MCF 10A (cell line): ENCODE measurements at regions not wholly inside any gene's neighbourhood (a gene's known extent, or its start where the extent isn't known, plus 50 kb on each side); places are given as distances from the start of the nearest gene placed in this dataset.

ENCODE experiments used
- BruUV-seq: library from RNA; stranded (reverse); fragments of 400-500 nt; replicated peaks from 2 replicates; lab custom pipeline; 2021; lab: Mats Ljungman, UMichigan
- CTCF ChIA-PET: fragments of 300-600 bp; sonication (Branson Sonifier 250); formaldehyde crosslinking; extraction: SDS; loops from one replicate; lab custom pipeline; 2021; ENCODE audit warnings: antibody characterized with exemption, inconsistent platforms; lab: Yijun Ruan, JAX
- POLR2A ChIA-PET: fragments of 300-600, 350-650 bp; sonication (Branson Sonifier 250); formaldehyde crosslinking; extraction: SDS; loops from one replicate; lab custom pipeline; 2020; ENCODE audit warnings: antibody characterized with exemption, inconsistent platforms; lab: Yijun Ruan, JAX
- DNase-seq: peaks from one replicate; pipeline ENCODE4 v3.0.0-alpha.2; 2018; ENCODE audit not compliant: unreplicated experiment
- H3K27ac Mint-ChIP-seq: one replicate; pipeline ENCODE4 v1.8.0; 2022; ENCODE audit warnings: mild to moderate bottlenecking, low read depth, mixed read lengths; ENCODE audit not compliant: unreplicated experiment
- H3K27me3 Mint-ChIP-seq: one replicate; pipeline ENCODE4 v1.8.0; 2022; ENCODE audit warnings: mixed read lengths; ENCODE audit not compliant: insufficient read depth, unreplicated experiment
- H3K36me3 Mint-ChIP-seq: one replicate; pipeline ENCODE4 v1.8.0; 2022; ENCODE audit warnings: mild to moderate bottlenecking, moderate library complexity, mixed read lengths; ENCODE audit not compliant: insufficient read depth, unreplicated experiment
- H3K4me1 Mint-ChIP-seq: one replicate; pipeline ENCODE4 v1.8.0; 2022; ENCODE audit warnings: mixed read lengths; ENCODE audit not compliant: insufficient read depth, unreplicated experiment
- H3K4me3 Mint-ChIP-seq: one replicate; pipeline ENCODE4 v1.8.0; 2022; ENCODE audit warnings: mild to moderate bottlenecking, moderate library complexity, mixed read lengths; ENCODE audit not compliant: unreplicated experiment
- H3K9me3 Mint-ChIP-seq: one replicate; pipeline ENCODE4 v1.8.0; 2022; ENCODE audit warnings: mixed read lengths; ENCODE audit not compliant: unreplicated experiment
- CTCF ChIP-seq: fragments of 200-600 bp; IDR thresholded peaks from one replicate; pipeline ENCODE4 v1.8.0; 2022; ENCODE audit warnings: antibody characterized with exemption, mild to moderate bottlenecking; ENCODE audit not compliant: unreplicated experiment
- intact Hi-C: fragments of 100-400 bp; cut with micrococcal nuclease; formaldehyde crosslinking; loops from 2 replicates; pipeline ENCODE4 v1.14.1; 2022

- no peaks in the 10 kb centered on the region for H3K36me3 Mint-ChIP-seq
- ChIA-PET CTCF (interaction anchor here (0.6 kb wide), 1 partner anchor 81 kb away, joined by 3 read pairs; no protein-coding TSS in a partner anchor), POLR2A (no interaction called here)
- H3K9me3 Mint-ChIP-seq, result peaks cover 10% of the 10 kb centered on the region
- no peak for TF ChIP-seq CTCF
- H3K4me1 Mint-ChIP-seq, result no peaks in the 10 kb centered on the region
- intact Hi-C loops, result no loop called here
- no peak overlapping the region for H3K4me3 Mint-ChIP-seq
- no peak overlapping the region for H3K27ac Mint-ChIP-seq
- no TSS peak for BruUV-seq
- no peaks in the 10 kb centered on the region for H3K27me3 Mint-ChIP-seq
- no peak for DNase-seq
Measured at GRCh38 chr10:31721096-31721495, 207.5 kb downstream of the ARHGAP12 start.

- H3K4me1 Mint-ChIP-seq, result no peaks in the 10 kb centered on the region
- intact Hi-C loops, result no loop called here
- H3K36me3 Mint-ChIP-seq, result no peaks in the 10 kb centered on the region
- DNase-seq, result no peak
- BruUV-seq, result no TSS peak
- POLR2A ChIA-PET, result no interaction called here
- H3K27ac Mint-ChIP-seq, result no peak overlapping the region
- CTCF ChIA-PET, result no interaction called here
- no peak for TF ChIP-seq CTCF
- H3K9me3 Mint-ChIP-seq, result peaks cover 10% of the 10 kb centered on the region
- H3K27me3 Mint-ChIP-seq, result no peaks in the 10 kb centered on the region
- no peak overlapping the region for H3K4me3 Mint-ChIP-seq
Measured at GRCh38 chr10:31720546-31720945, 208.1 kb downstream of the ARHGAP12 start.

GRCh38 chr10:31709476-31709875 is 219.2 kb downstream of the ARHGAP12 start:
- CTCF ChIA-PET, result interaction anchor here (0.6 to 0.9 kb wide), 3 partner anchors 99 to 560 kb away, joined by 3 read pairs; no protein-coding TSS in a partner anchor
- Mint-ChIP-seq H3K4me3 (no peak overlapping the region), H3K27me3 (no peaks in the 10 kb centered on the region), H3K9me3 (peaks cover 17% of the 10 kb centered on the region), H3K36me3 (no peaks in the 10 kb centered on the region), H3K4me1 (peaks cover 13% of the 10 kb centered on the region), H3K27ac (no peak overlapping the region)
- BruUV-seq, result no TSS peak
- no peak for TF ChIP-seq CTCF
- intact Hi-C loops, result loop anchor here (1.0 kb wide), 1 partner anchor 99 kb away; no protein-coding TSS in a partner anchor
- DNase-seq, result no peak
- POLR2A ChIA-PET, result interaction anchor here (0.9 kb wide), 1 partner anchor 36 kb away, joined by 3 read pairs; no protein-coding TSS in a partner anchor

- Mint-ChIP-seq H3K4me1 (peaks cover 13% of the 10 kb centered on the region), H3K9me3 (peaks cover 17% of the 10 kb centered on the region), H3K27me3 (no peaks in the 10 kb centered on the region), H3K36me3 (no peaks in the 10 kb centered on the region), H3K27ac (no peak overlapping the region), H3K4me3 (no peak overlapping the region)
- TF ChIP-seq CTCF, result no peak
- no peak for DNase-seq
- POLR2A ChIA-PET, result interaction anchor here (0.9 kb wide), 1 partner anchor 36 kb away, joined by 3 read pairs; no protein-coding TSS in a partner anchor
- no TSS peak for BruUV-seq
- intact Hi-C loops, result loop anchor here (1.0 kb wide), 1 partner anchor 99 kb away; no protein-coding TSS in a partner anchor
- CTCF ChIA-PET, result interaction anchor here (0.6 to 0.9 kb wide), 3 partner anchors 99 to 560 kb away, joined by 3 read pairs; no protein-coding TSS in a partner anchor
Measured at GRCh38 chr10:31709028-31709427, 219.6 kb downstream of the ARHGAP12 start.
